ENCODE measurements at regions not wholly inside any gene's neighbourhood (a gene's known extent, or its start where the extent isn't known, plus 50 kb on each side); places are given as distances from the start of the nearest gene placed in this dataset.

GRCh38 chr10:71029411-71029892, 141.1 kb upstream of the PCBD1 start:
- no peak overlapping the region for H2AFZ ChIP-seq (ENCODE audit: low read depth)
- no peak for DNase-seq
- ChIA-PET CTCF (interaction anchor here (1.0 kb wide), 1 partner anchor 103 kb away, joined by 3 read pairs; no protein-coding TSS in a partner anchor), POLR2A (no interaction called here)
- no peak overlapping the region for H3K4me2 ChIP-seq
- no peaks in the 10 kb centered on the region for H3F3A ChIP-seq (replicated peaks; ENCODE audit: insufficient read depth)
- H3K9me3 ChIP-seq = no peaks in the 10 kb centered on the region
- no peak overlapping the region for H3K27ac ChIP-seq (ENCODE audit: low read depth in 2 of 2, low read length in 1 of 2)
- no peaks in the 10 kb centered on the region for H4K20me1 ChIP-seq (ENCODE audit: insufficient read depth)
- H3K9ac ChIP-seq = no peak overlapping the region
- no peaks in the 10 kb centered on the region for H3K9me2 ChIP-seq
- no peak overlapping the region for H3K4me3 ChIP-seq (ENCODE audit: low read depth in 2 of 2, low read length in 1 of 2)
- no peaks in the 10 kb centered on the region; a peak in 1 of 4 replicates for H3K4me1 ChIP-seq (ENCODE audit: control insufficient read depth in 1 of 2, insufficient read depth in 2 of 2, low read depth in 1 of 2, low read length in 1 of 2)
- 50% methylated on average over 2 of the region's 9 CpGs for WGBS (ENCODE audit: low lambda C conversion rate)
- TF ChIP-seq USF1 (IDR thresholded peaks at IDR 0.05; ENCODE audit: borderline replicate concordance, low read depth) (no peak), TAF1 (IDR thresholded peaks at IDR 0.05; ENCODE audit: borderline replicate concordance, low read depth, low read length) (no peak), EP300 (IDR thresholded peaks at IDR 0.05; ENCODE audit: borderline replicate concordance in 1 of 2, low read depth in 1 of 2, low read length in 1 of 2) (no peak), SMC3 (IDR thresholded peaks at IDR 0.05; ENCODE audit: low read depth, low read length) (no peak)
- no peaks in the 10 kb centered on the region for H3K27me3 ChIP-seq (ENCODE audit: insufficient read depth)
- H3K79me2 ChIP-seq (ENCODE audit: insufficient read depth) = no peaks in the 10 kb centered on the region
- no peaks in the 10 kb centered on the region for H3K36me3 ChIP-seq (replicated peaks in 1 of 2; ENCODE audit: control insufficient read depth in 1 of 2, insufficient read depth in 2 of 2, low read length in 1 of 2)

DNA sequence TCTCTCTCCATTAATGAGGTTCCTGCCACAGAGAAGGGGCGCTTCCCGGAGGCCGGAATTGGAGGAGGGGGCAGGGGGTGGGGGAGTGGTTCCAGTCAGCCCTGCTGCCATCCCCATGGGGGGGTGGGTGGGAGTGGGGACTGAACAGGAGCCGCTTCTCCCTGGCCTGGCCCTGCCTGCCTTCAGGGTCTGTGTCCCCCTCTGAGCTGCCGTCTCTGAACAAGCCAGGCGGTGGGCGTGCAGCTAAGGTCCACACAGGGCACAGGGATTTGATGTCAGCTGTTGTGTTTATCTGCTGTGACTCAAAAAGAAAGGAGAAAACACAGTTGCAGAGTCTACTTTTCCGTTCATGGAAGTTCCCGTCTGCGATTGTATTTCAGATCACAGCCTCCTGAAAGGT, 141.5 kb upstream of the PCBD1 start:
- H3K9me2 ChIP-seq = no peaks in the 10 kb centered on the region
- ChIA-PET POLR2A (no interaction called here), CTCF (interaction anchor here (1.0 kb wide), 1 partner anchor 103 kb away, joined by 3 read pairs; no protein-coding TSS in a partner anchor)
- no peaks in the 10 kb centered on the region for H3F3A ChIP-seq (replicated peaks; ENCODE audit: insufficient read depth)
- WGBS (ENCODE audit: low lambda C conversion rate) = 52% methylated on average over 6 of the region's 10 CpGs
- no peaks in the 10 kb centered on the region for H4K20me1 ChIP-seq (ENCODE audit: insufficient read depth)
- H3K4me2 ChIP-seq = no peak overlapping the region
- H3K9ac ChIP-seq = no peak overlapping the region
- no peak overlapping the region for H3K27ac ChIP-seq (ENCODE audit: low read depth in 2 of 2, low read length in 1 of 2)
- H3K79me2 ChIP-seq (ENCODE audit: insufficient read depth) = no peaks in the 10 kb centered on the region
- no peak overlapping the region for H2AFZ ChIP-seq (ENCODE audit: low read depth)
- no peak for DNase-seq
- no peaks in the 10 kb centered on the region; a peak in 1 of 4 replicates for H3K4me1 ChIP-seq (ENCODE audit: control insufficient read depth in 1 of 2, insufficient read depth in 2 of 2, low read depth in 1 of 2, low read length in 1 of 2)
- no peaks in the 10 kb centered on the region for H3K27me3 ChIP-seq (ENCODE audit: insufficient read depth)
- TF ChIP-seq EZH2phosphoT487 (IDR thresholded peaks at IDR 0.05; ENCODE audit: borderline replicate concordance, low read depth) (no peak), CHD2 (IDR thresholded peaks at IDR 0.05; ENCODE audit: low read length, partially characterized antibody) (no peak), RFX5 (IDR thresholded peaks at IDR 0.05; ENCODE audit: low read length) (no peak), GABPA (IDR thresholded peaks at IDR 0.05; ENCODE audit: low read depth) (no peak)
- TF ChIP-seq, protein P1, sequence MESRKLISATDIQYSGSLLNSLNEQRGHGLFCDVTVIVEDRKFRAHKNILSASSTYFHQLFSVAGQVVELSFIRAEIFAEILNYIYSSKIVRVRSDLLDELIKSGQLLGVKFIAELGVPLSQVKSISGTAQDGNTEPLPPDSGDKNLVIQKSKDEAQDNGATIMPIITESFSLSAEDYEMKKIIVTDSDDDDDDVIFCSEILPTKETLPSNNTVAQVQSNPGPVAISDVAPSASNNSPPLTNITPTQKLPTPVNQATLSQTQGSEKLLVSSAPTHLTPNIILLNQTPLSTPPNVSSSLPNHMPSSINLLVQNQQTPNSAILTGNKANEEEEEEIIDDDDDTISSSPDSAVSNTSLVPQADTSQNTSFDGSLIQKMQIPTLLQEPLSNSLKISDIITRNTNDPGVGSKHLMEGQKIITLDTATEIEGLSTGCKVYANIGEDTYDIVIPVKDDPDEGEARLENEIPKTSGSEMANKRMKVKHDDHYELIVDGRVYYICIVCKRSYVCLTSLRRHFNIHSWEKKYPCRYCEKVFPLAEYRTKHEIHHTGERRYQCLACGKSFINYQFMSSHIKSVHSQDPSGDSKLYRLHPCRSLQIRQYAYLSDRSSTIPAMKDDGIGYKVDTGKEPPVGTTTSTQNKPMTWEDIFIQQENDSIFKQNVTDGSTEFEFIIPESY (IDR thresholded peaks at IDR 0.05; ENCODE audit: borderline replicate concordance, low read depth) = no peak
- H3K9me3 ChIP-seq = no peaks in the 10 kb centered on the region
- H3K4me3 ChIP-seq (ENCODE audit: low read depth in 2 of 2, low read length in 1 of 2) = no peak overlapping the region
- H3K36me3 ChIP-seq (replicated peaks in 1 of 2; ENCODE audit: control insufficient read depth in 1 of 2, insufficient read depth in 2 of 2, low read length in 1 of 2) = no peaks in the 10 kb centered on the region
